K562 (cell line): ENCODE measurements at regions not wholly inside any gene's neighbourhood (a gene's known extent, or its start where the extent isn't known, plus 50 kb on each side); places are given as distances from the start of the nearest gene placed in this dataset.

ENCODE experiments used
- ATAC-seq: fragments of 200-7000 bp; cut with Tn5 transposase; 3 replicates; pipeline ENCODE4 v1.9.1; 2020; ENCODE audit warnings: moderate library complexity
- BruUV-seq: library from RNA; stranded (reverse); fragments of 400-500 nt; replicated peaks from 2 replicates; lab custom pipeline; 2021; lab: Mats Ljungman, UMichigan
- CTCF ChIA-PET: fragments of 300-600 bp; formaldehyde crosslinking; extraction: SDS; loops from one replicate; lab custom pipeline; 2021; ENCODE audit warnings: low intra/inter-chr PET ratio; lab: Yijun Ruan, JAX
- POLR2A ChIA-PET: fragments of 300-600, 350-650 bp; sonication (Branson Sonifier 250); formaldehyde crosslinking; extraction: SDS; loops from one replicate; lab custom pipeline; 2021; ENCODE audit warnings: antibody characterized with exemption, inconsistent platforms; lab: Yijun Ruan, JAX
- DNase-seq, 4 experiments: peaks; one replicate each; pipeline versions ENCODE4 v3.0.0 to v3.0.0-alpha.2; 2011 to 2018; ENCODE audit warnings: low spot score in 3 of 4, mixed read lengths in 3 of 4; ENCODE audit errors: extremely low read depth in 1 of 4
- FAIRE-seq: peaks from 2 replicates; lab custom pipeline; 2011; peaks lifted over from hg19 to GRCh38; lab: Jason Lieb, UNC
- H2AFZ ChIP-seq: 2 replicates; pipeline ENCODE4 v1.6.0; 2011; ENCODE audit warnings: low read depth, low read length, control low read depth, inconsistent platforms
- H3K27ac ChIP-seq: fragments of 200-600 bp; 3 replicates; pipeline ENCODE4 v1.8.0; 2011; ENCODE audit warnings: low read depth, mild to moderate bottlenecking, control low read depth, inconsistent platforms, low read length, moderate library complexity, mixed read lengths; ENCODE audit errors: extremely low read depth
- H3K27me3 ChIP-seq, 2 experiments: fragments of 300-600 bp in 1 of 2; 2 replicates in 1 of 2; 3 replicates in 1 of 2; pipeline versions ENCODE4 v1.6.0 to v1.8.0; 2011; ENCODE audit warnings: inconsistent platforms in 2 of 2, low read length in 2 of 2, mild to moderate bottlenecking in 1 of 2, mixed read lengths in 1 of 2, moderate library complexity in 1 of 2; ENCODE audit not compliant: control insufficient read depth in 2 of 2, insufficient read depth in 2 of 2
- H3K36me3 ChIP-seq: fragments of 300-600 bp; 3 replicates; pipeline ENCODE4 v1.8.0; 2011; ENCODE audit warnings: mild to moderate bottlenecking, low read length, inconsistent platforms; ENCODE audit not compliant: control insufficient read depth, insufficient read depth
- H3K4me1 ChIP-seq, 2 experiments: fragments of 200-600 bp in 1 of 2; replicated peaks in 1 of 2; 2 replicates in 1 of 2; 3 replicates in 1 of 2; pipeline versions ENCODE4 v1.5.1 to v1.8.0; 2011; ENCODE audit warnings: inconsistent platforms in 2 of 2, low read length in 2 of 2, mild to moderate bottlenecking in 1 of 2, mixed read lengths in 1 of 2, moderate library complexity in 1 of 2; ENCODE audit not compliant: control insufficient read depth in 2 of 2, insufficient read depth in 2 of 2
- H3K4me2 ChIP-seq: 2 replicates; pipeline ENCODE4 v1.6.1; 2011; ENCODE audit warnings: low read length, control low read depth, inconsistent platforms, mixed read lengths; ENCODE audit not compliant: insufficient read depth
- H3K4me3 ChIP-seq: fragments of 200-600 bp; sonication (generic), shearing (Covaris generic); 2 replicates; pipeline ENCODE4 v1.5.1; 2016; ENCODE audit warnings: control low read depth, inconsistent platforms
- H3K79me2 ChIP-seq: fragments of 200-600 bp; 3 replicates; pipeline ENCODE4 v1.8.0; 2011; ENCODE audit warnings: low read length, inconsistent platforms; ENCODE audit not compliant: control insufficient read depth, insufficient read depth
- H3K9ac ChIP-seq, 2 experiments: 2 replicates each; pipeline versions ENCODE4 v1.6.0 to v1.6.1; 2011; ENCODE audit warnings: low read depth in 2 of 2, low read length in 2 of 2, control low read depth in 1 of 2, inconsistent platforms in 1 of 2, mild to moderate bottlenecking in 1 of 2, mixed read lengths in 1 of 2; ENCODE audit not compliant: insufficient read depth in 1 of 2
- H3K9me1 ChIP-seq: one replicate; pipeline ENCODE4 v1.6.0; 2011; ENCODE audit warnings: inconsistent platforms, mild to moderate bottlenecking, low read length, moderate library complexity; ENCODE audit not compliant: control insufficient read depth, insufficient read depth
- H3K9me3 ChIP-seq: replicated peaks from 2 replicates; pipeline ENCODE4 v1.5.1; 2011; ENCODE audit warnings: low read depth, low read length, inconsistent platforms; ENCODE audit not compliant: control insufficient read depth, insufficient read depth
- H4K20me1 ChIP-seq: replicated peaks from 2 replicates; pipeline ENCODE4 v1.6.1; 2011; ENCODE audit warnings: low read length, inconsistent platforms, mixed read lengths; ENCODE audit not compliant: control insufficient read depth, insufficient read depth
- ATF1 ChIP-seq, 2 experiments: fragments of 450-650 bp in 1 of 2; IDR thresholded peaks; 2 replicates each; pipeline ENCODE4 v1.6.1; 2016; ENCODE audit warnings: missing compliant biosample characterization in 1 of 2, missing genetic modification characterization in 1 of 2
- ELF4 ChIP-seq: fragments of 450-650 bp; formaldehyde crosslinking; IDR thresholded peaks from 2 replicates; pipeline ENCODE4 v1.4.0; 2022; ENCODE audit warnings: missing genetic modification characterization
- FOXK1 ChIP-seq: sonication (generic); formaldehyde crosslinking; IDR thresholded peaks from 2 replicates; pipeline ENCODE4 v1.8.0; 2022; ENCODE audit warnings: missing genetic modification reagents, mild to moderate bottlenecking, borderline replicate concordance
- HNRNPUL1 ChIP-seq: fragments of 200-400 bp; formaldehyde crosslinking; IDR thresholded peaks from 2 replicates; pipeline ENCODE4 v1.6.1; 2017; ENCODE audit warnings: low read length
- NCOA1 ChIP-seq: fragments of 450-650 bp; IDR thresholded peaks from 2 replicates; pipeline ENCODE4 v1.6.1; 2016; ENCODE audit warnings: low read depth
- OTX1 ChIP-seq: fragments of 450-650 bp; formaldehyde crosslinking; IDR thresholded peaks from 2 replicates; pipeline ENCODE4 v1.4.0; 2022; ENCODE audit warnings: mild to moderate bottlenecking
- ZNF197 ChIP-seq: fragments of 200-800 bp; sonication (Bioruptor generic); IDR thresholded peaks from 2 replicates; pipeline ENCODE4 v1.6.1; 2016; ENCODE audit warnings: low read depth, missing genetic modification characterization, missing compliant biosample characterization
- WGBS: fragments of 100-300 bp; shearing (Covaris generic); methylation state at CpG from one replicate; pipeline ENCODE4 v1.1.6; 2016; ENCODE audit warnings: low coverage, mixed read lengths; ENCODE audit not compliant: insufficient coverage; ENCODE audit errors: missing lambda C conversion rate; 5-methylcytosine and 5-hydroxymethylcytosine counted together
- in situ Hi-C: fragments of 300-500 bp; cut with MboI; formaldehyde crosslinking; loops from 4 replicates; pipeline ENCODE4 v1.15.0; 2018; ENCODE audit warnings: inconsistent platforms, mixed read lengths
- intact Hi-C: fragments of 100-400 bp; cut with micrococcal nuclease; formaldehyde crosslinking; loops from 2 replicates; pipeline ENCODE4 v1.14.2; 2022
- TF ChIP-seq, protein P1 (sequence below): fragments of 250-450 bp; sonication (Bioruptor Pico); IDR thresholded peaks from 2 replicates; pipeline ENCODE4 v1.8.0; 2021; ENCODE audit warnings: moderate library complexity, mild to moderate bottlenecking, inconsistent platforms
- TF ChIP-seq, protein P2 (sequence below): fragments of 450-650 bp; IDR thresholded peaks from 2 replicates; pipeline ENCODE4 v1.6.1; 2017; ENCODE audit warnings: antibody characterized with exemption
- TF ChIP-seq, protein P3 (sequence below): fragments of 450-650 bp; conservative IDR thresholded peaks from 2 replicates; pipeline ENCODE4 v1.6.1; 2016; ENCODE audit warnings: missing genetic modification characterization, low read depth, mild to moderate bottlenecking, missing compliant biosample characterization, moderate library complexity

DNA sequence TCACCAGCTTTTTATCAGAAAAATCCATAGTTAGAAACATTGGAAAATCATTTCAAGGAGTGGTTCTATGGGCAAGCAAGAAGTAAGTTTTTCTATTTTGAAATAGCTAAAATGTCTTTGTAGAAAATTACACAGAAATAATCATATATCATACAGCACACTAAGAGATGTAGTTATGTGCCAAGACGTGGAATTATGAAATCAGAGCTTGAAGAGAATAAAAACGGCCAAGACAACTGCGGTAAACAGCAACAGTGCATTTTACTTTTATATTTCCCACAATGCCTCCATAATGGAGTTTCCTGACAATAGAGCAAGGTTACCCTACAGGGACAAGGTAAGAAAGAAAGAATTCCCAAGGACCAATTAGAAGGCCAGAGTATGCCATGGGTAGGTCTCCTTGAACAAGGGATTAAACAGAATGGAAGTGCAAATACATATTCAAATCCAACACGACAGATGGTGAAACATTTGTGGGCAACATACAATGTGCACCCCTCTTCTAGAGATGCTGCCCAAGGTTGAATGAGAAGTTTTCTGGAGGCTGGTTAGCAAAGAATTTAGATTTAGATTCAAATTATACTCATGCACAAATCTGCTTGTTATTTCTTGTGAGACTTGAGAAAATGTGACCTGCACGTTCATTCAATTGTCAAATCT lies 76.1 kb upstream of the BTG1 start:
- Histone ChIP-seq H3K4me2 (no peak overlapping the region), H2AFZ (no peak overlapping the region), H3K27me3 (no peaks in the 10 kb centered on the region), H3K4me1 (peaks cover 5 to 8% of the 10 kb centered on the region in 2 experiments; a peak in 3 of 5 replicates), H3K9ac (no peak overlapping the region), H3K4me3 (no peak overlapping the region), H3K79me2 (no peaks in the 10 kb centered on the region), H3K36me3 (no peaks in the 10 kb centered on the region), H3K9me1 (no peaks in the 10 kb centered on the region), H3K9me3 (no peaks in the 10 kb centered on the region), H4K20me1 (no peaks in the 10 kb centered on the region), H3K27ac (no peak overlapping the region)
- ChIA-PET CTCF (no interaction called here), POLR2A (interaction anchor here (0.6 to 1.4 kb wide), 4 partner anchors 9 to 286 kb away, joined by 3 to 4 read pairs (median 4); no protein-coding TSS in a partner anchor)
- intact Hi-C loops (no loop called here), in situ Hi-C loops (no loop called here)
- TF ChIP-seq OTX1 (CRISPR knock-in tag), result no peak
- TF ChIP-seq ATF1 (CRISPR knock-in tag; IDR thresholded peaks at IDR 0.05), result no peak
- no peak for TF ChIP-seq ATF1 (tag; IDR thresholded peaks at IDR 0.05)
- TF ChIP-seq, protein P1, sequence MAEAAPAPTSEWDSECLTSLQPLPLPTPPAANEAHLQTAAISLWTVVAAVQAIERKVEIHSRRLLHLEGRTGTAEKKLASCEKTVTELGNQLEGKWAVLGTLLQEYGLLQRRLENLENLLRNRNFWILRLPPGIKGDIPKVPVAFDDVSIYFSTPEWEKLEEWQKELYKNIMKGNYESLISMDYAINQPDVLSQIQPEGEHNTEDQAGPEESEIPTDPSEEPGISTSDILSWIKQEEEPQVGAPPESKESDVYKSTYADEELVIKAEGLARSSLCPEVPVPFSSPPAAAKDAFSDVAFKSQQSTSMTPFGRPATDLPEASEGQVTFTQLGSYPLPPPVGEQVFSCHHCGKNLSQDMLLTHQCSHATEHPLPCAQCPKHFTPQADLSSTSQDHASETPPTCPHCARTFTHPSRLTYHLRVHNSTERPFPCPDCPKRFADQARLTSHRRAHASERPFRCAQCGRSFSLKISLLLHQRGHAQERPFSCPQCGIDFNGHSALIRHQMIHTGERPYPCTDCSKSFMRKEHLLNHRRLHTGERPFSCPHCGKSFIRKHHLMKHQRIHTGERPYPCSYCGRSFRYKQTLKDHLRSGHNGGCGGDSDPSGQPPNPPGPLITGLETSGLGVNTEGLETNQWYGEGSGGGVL (CRISPR knock-in tag), result no peak
- no peak for TF ChIP-seq ELF4
- TF ChIP-seq, protein P2, sequence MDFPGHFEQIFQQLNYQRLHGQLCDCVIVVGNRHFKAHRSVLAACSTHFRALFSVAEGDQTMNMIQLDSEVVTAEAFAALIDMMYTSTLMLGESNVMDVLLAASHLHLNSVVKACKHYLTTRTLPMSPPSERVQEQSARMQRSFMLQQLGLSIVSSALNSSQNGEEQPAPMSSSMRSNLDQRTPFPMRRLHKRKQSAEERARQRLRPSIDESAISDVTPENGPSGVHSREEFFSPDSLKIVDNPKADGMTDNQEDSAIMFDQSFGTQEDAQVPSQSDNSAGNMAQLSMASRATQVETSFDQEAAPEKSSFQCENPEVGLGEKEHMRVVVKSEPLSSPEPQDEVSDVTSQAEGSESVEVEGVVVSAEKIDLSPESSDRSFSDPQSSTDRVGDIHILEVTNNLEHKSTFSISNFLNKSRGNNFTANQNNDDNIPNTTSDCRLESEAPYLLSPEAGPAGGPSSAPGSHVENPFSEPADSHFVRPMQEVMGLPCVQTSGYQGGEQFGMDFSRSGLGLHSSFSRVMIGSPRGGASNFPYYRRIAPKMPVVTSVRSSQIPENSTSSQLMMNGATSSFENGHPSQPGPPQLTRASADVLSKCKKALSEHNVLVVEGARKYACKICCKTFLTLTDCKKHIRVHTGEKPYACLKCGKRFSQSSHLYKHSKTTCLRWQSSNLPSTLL, result no peak
- no peak for TF ChIP-seq FOXK1 (CRISPR knock-in tag)
- TF ChIP-seq, protein P3, sequence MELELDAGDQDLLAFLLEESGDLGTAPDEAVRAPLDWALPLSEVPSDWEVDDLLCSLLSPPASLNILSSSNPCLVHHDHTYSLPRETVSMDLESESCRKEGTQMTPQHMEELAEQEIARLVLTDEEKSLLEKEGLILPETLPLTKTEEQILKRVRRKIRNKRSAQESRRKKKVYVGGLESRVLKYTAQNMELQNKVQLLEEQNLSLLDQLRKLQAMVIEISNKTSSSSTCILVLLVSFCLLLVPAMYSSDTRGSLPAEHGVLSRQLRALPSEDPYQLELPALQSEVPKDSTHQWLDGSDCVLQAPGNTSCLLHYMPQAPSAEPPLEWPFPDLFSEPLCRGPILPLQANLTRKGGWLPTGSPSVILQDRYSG (tag), result no peak
- no peak for TF ChIP-seq HNRNPUL1
- TF ChIP-seq ZNF197, result no peak
- TF ChIP-seq NCOA1, result no peak
- no peak for FAIRE-seq
- BruUV-seq, result no TSS peak
- no peak for ATAC-seq
- 38% methylated on average over 5 of the region's 5 CpGs for WGBS
- DNase-seq, result no peak
